ENCODE measurements at regions not wholly inside any gene's neighbourhood (a gene's known extent, or its start where the extent isn't known, plus 50 kb on each side); places are given as distances from the start of the nearest gene placed in this dataset.
"Not testable (repeated sequence)": the region's sequence is repeated elsewhere in the genome, so short reads cannot be mapped to it uniquely, and the experiment has no call there.

GRCh38 chr5:176748967-176749935 lies 61.1 kb upstream of the UNC5A start:
- no peak for DNase-seq

GRCh38 chr5:176750144-176750543 lies 60.2 kb upstream of the UNC5A start:
- DNase-seq, result no peak

- DNase-seq, result no peak
Observed at GRCh38 chr5:176754376-176754973, 55.9 kb upstream of the UNC5A start.

GRCh38 chr5:176755593-176755992 lies 54.8 kb upstream of the UNC5A start:
- DNase-seq, result not testable (repeated sequence)

GRCh38 chr5:176757569-176757968 lies 52.8 kb upstream of the UNC5A start:
- DNase-seq, result not testable (repeated sequence)
